ENCODE measurements at regions not wholly inside any gene's neighbourhood (a gene's known extent, or its start where the extent isn't known, plus 50 kb on each side); places are given as distances from the start of the nearest gene placed in this dataset.

DNA sequence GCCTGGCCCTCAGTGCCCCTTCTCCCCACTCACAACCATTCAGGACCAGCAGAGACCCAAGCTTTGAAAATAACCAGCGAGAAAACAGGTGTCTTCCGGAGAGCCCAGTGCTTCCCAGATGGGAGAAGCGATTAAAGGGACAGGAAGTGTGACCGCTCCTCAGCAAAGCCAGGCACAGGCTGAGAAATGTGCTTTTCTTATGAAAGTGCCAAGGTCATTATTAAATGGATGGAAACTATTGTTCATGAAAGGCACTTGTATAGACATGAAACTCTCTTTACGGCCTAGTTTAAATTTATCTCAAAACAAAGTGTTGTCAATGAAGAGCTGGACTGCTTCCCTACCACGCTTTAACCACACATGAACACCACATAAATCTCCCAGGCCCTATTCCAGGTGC, 210.4 kb downstream of the SPTSSA start:
- TF ChIP-seq, protein P1, sequence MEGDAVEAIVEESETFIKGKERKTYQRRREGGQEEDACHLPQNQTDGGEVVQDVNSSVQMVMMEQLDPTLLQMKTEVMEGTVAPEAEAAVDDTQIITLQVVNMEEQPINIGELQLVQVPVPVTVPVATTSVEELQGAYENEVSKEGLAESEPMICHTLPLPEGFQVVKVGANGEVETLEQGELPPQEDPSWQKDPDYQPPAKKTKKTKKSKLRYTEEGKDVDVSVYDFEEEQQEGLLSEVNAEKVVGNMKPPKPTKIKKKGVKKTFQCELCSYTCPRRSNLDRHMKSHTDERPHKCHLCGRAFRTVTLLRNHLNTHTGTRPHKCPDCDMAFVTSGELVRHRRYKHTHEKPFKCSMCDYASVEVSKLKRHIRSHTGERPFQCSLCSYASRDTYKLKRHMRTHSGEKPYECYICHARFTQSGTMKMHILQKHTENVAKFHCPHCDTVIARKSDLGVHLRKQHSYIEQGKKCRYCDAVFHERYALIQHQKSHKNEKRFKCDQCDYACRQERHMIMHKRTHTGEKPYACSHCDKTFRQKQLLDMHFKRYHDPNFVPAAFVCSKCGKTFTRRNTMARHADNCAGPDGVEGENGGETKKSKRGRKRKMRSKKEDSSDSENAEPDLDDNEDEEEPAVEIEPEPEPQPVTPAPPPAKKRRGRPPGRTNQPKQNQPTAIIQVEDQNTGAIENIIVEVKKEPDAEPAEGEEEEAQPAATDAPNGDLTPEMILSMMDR (IDR thresholded peaks at IDR 0.05; ENCODE audit: partially characterized antibody, unreplicated experiment), result no peak
- peaks cover 1% of the 10 kb centered on the region for H3K9me3 Mint-ChIP-seq (ENCODE audit: unreplicated experiment)
- H3K27me3 Mint-ChIP-seq (ENCODE audit: unreplicated experiment), result no peaks in the 10 kb centered on the region
- no peak for DNase-seq
- no peak overlapping the region for H3K4me3 Mint-ChIP-seq (ENCODE audit: unreplicated experiment)
- peaks cover 7% of the 10 kb centered on the region for H3K4me1 Mint-ChIP-seq (ENCODE audit: low read depth, unreplicated experiment)
- no peak overlapping the region for H3K27ac Mint-ChIP-seq (ENCODE audit: unreplicated experiment)
- H3K36me3 Mint-ChIP-seq (ENCODE audit: unreplicated experiment), result no peaks in the 10 kb centered on the region

DNA sequence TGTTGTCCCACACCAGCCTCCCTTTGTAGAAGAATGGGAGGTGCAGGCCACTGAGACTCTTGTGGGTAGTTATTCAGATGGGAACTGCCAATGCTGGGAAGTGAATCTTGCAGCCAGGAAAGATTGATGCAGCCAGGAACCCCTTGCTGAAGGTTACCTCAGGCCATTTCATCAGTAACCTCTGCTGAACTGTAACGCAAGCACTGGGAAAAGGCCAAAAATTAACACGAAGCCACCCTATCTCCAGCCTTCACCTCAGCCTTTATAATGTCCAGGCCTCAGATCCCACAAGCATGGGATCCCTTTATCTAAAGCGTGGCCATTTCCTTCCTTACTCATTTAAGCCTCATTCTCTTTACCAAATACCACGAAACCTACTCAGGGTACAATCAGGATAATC, 211.1 kb downstream of the SPTSSA start:
- no peak overlapping the region for H3K27ac Mint-ChIP-seq (ENCODE audit: unreplicated experiment)
- TF ChIP-seq, protein P1 (IDR thresholded peaks at IDR 0.05; ENCODE audit: partially characterized antibody, unreplicated experiment), result no peak
- H3K27me3 Mint-ChIP-seq (ENCODE audit: unreplicated experiment), result no peaks in the 10 kb centered on the region
- peaks cover 7% of the 10 kb centered on the region for H3K4me1 Mint-ChIP-seq (ENCODE audit: low read depth, unreplicated experiment)
- peaks cover 1% of the 10 kb centered on the region for H3K9me3 Mint-ChIP-seq (ENCODE audit: unreplicated experiment)
- H3K4me3 Mint-ChIP-seq (ENCODE audit: unreplicated experiment), result no peak overlapping the region
- no peak for DNase-seq
- no peaks in the 10 kb centered on the region for H3K36me3 Mint-ChIP-seq (ENCODE audit: unreplicated experiment)

DNA sequence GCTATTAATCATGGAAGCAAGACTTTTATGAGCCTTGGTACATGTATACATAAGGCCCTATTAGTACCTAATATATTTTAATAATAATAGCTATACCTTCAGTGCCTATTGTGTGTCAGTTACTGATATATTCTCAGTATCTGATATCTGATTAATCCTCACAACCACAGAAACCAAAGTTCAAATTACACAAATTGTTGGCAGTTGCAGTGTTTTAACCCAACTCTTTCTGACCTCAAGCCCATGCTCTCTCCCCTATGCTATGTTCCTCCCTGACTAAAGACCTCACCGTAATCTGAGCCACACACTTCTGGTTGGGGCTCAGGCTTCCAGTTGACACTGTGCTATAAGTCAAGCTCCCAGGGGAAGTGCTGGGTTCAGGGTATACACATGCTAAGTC, 214.4 kb downstream of the SPTSSA start:
- Mint-ChIP-seq H3K27ac (ENCODE audit: unreplicated experiment) (no peak overlapping the region), H3K27me3 (ENCODE audit: unreplicated experiment) (no peaks in the 10 kb centered on the region), H3K9me3 (ENCODE audit: unreplicated experiment) (no peaks in the 10 kb centered on the region), H3K36me3 (ENCODE audit: unreplicated experiment) (no peaks in the 10 kb centered on the region), H3K4me3 (ENCODE audit: unreplicated experiment) (no peak overlapping the region), H3K4me1 (ENCODE audit: low read depth, unreplicated experiment) (peaks cover 7% of the 10 kb centered on the region)
- TF ChIP-seq, protein P1 (IDR thresholded peaks at IDR 0.05; ENCODE audit: partially characterized antibody, unreplicated experiment), result no peak
- DNase-seq, result no peak

DNA sequence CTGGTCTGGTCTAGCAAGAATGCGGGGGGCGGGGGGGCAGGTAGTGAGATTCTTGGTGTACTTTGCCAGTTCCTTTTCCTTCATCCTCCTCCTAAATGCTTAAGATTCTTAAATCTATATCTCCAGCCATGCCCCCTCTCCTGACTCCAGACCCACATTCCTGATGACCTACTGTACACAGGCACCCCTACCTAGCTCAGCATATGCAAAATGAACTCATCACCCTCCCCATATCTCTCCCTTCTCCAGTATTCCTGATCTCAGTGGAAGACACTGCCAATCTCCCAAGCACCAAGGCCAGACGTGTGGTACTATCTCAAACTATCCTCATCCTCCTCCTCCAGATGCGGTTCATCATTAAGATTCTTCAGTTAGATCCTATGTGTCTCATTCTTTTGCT, 215.8 kb downstream of the SPTSSA start:
- Mint-ChIP-seq H3K9me3 (ENCODE audit: unreplicated experiment) (no peaks in the 10 kb centered on the region), H3K4me3 (ENCODE audit: unreplicated experiment) (no peak overlapping the region), H3K36me3 (ENCODE audit: unreplicated experiment) (no peaks in the 10 kb centered on the region), H3K27me3 (ENCODE audit: unreplicated experiment) (no peaks in the 10 kb centered on the region), H3K4me1 (ENCODE audit: low read depth, unreplicated experiment) (no peaks in the 10 kb centered on the region), H3K27ac (ENCODE audit: unreplicated experiment) (no peak overlapping the region)
- DNase-seq, result no peak
- TF ChIP-seq, protein P1 (IDR thresholded peaks at IDR 0.05; ENCODE audit: partially characterized antibody, unreplicated experiment), result no peak

DNA sequence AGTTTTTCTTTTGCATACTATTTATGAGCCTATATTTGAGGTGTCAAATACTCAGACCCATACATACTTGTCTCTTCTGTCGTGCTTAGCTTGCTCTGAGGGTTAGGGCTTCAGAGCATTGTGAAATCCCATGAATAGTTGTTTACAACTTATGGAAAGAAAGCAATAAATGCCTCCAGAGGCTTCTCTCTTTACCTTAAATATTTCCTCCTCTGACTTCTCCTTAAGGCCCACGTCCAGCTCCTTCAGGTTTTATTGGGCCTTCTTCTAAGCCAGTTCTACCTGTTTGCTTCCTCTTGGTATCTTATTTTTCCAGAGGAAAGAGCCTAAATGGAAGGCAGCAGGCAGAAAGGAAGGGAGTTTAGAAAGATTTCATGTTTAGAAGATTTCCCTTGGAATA, 218.6 kb downstream of the SPTSSA start:
- Mint-ChIP-seq H3K4me1 (ENCODE audit: low read depth, unreplicated experiment) (no peaks in the 10 kb centered on the region), H3K27ac (ENCODE audit: unreplicated experiment) (no peak overlapping the region), H3K27me3 (ENCODE audit: unreplicated experiment) (no peaks in the 10 kb centered on the region), H3K4me3 (ENCODE audit: unreplicated experiment) (no peak overlapping the region), H3K9me3 (ENCODE audit: unreplicated experiment) (no peaks in the 10 kb centered on the region), H3K36me3 (ENCODE audit: unreplicated experiment) (no peaks in the 10 kb centered on the region)
- TF ChIP-seq, protein P1 (IDR thresholded peaks at IDR 0.05; ENCODE audit: partially characterized antibody, unreplicated experiment), result no peak
- DNase-seq, result no peak
